Erythroblast (primary cell): ENCODE measurements at regions not wholly inside any gene's neighbourhood (a gene's known extent, or its start where the extent isn't known, plus 50 kb on each side); places are given as distances from the start of the nearest gene placed in this dataset.

Experiments used
- GATA1 ChIP-seq: IDR thresholded peaks from 2 replicates; pipeline ENCODE4 v1.6.1; 2011; ENCODE audit warnings: low read depth, mild to moderate bottlenecking, control low read depth, low read length, moderate library complexity
- POLR2A ChIP-seq: IDR thresholded peaks from 2 replicates; pipeline ENCODE4 v1.6.1; 2011; ENCODE audit warnings: mild to moderate bottlenecking, low read length

DNA sequence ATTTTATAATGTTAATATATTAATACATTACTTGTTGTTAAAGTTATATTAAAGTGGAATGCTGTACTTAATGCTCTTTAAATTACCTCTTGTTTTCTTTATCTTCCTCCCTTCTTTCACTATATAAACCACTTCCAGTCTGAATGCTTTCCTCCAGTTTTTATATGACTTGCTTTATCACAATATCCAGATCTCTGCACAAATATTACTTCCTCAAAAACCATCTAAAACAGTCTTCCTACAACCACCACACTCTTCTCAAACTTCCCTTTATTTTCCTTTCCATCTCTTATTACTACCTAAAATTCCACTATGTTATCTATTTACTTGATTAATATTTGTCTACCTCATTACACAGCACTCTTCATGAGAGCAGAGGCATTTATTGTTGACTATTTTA lies 956.6 kb downstream of the LRFN5 start:
- TF ChIP-seq POLR2A (no peak), GATA1 (no peak)
